ENCODE measurements at regions not wholly inside any gene's neighbourhood (a gene's known extent, or its start where the extent isn't known, plus 50 kb on each side); places are given as distances from the start of the nearest gene placed in this dataset.

DNA sequence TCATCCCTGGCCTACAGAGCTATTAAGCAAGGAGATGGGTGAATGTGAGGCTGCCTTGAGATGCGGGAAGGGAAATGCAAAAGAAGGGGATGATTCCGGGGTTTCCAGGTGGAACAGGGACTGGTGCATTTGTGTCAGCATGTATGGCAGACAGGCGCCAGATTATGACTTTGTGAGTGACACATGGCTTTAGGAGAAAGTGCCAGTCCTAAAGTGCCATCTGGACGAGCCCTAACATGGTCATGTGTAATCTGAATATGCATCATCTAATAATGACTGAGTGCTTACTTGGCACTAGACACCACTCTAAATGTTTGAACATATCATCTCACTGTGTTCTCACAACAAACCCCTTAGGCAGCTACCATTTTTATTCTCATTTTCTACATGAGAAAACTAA, 195.0 kb upstream of the TSHZ2 start:
- TF ChIP-seq RAD21 (IDR thresholded peaks at IDR 0.05; ENCODE audit: low read depth) (no peak), EP300 (IDR thresholded peaks at IDR 0.05; ENCODE audit: borderline replicate concordance) (no peak)
- TF ChIP-seq, protein P1, sequence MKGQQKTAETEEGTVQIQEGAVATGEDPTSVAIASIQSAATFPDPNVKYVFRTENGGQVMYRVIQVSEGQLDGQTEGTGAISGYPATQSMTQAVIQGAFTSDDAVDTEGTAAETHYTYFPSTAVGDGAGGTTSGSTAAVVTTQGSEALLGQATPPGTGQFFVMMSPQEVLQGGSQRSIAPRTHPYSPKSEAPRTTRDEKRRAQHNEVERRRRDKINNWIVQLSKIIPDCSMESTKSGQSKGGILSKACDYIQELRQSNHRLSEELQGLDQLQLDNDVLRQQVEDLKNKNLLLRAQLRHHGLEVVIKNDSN (IDR thresholded peaks at IDR 0.05) = no peak

DNA sequence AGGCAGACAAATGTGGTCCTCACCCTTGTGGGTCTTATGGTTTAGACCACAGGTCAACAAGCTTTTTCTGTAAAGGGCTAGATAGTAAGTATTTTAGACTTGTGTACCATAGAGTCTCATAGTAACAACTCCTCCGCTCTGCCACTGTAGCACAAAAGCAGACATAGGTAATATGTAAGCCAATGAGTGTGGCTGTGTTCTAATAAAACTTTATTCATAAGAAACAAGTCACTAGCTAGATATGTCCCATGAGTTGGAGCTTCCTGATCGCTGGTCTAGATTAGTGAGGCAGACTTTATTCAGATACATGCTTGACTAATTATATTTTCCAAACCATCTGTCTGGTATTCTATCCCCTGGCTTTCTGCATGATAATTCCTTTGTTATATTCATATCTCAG, 196.4 kb upstream of the TSHZ2 start:
- no peak for TF ChIP-seq TEAD4 (IDR thresholded peaks at IDR 0.05)
- TF ChIP-seq, protein P2, sequence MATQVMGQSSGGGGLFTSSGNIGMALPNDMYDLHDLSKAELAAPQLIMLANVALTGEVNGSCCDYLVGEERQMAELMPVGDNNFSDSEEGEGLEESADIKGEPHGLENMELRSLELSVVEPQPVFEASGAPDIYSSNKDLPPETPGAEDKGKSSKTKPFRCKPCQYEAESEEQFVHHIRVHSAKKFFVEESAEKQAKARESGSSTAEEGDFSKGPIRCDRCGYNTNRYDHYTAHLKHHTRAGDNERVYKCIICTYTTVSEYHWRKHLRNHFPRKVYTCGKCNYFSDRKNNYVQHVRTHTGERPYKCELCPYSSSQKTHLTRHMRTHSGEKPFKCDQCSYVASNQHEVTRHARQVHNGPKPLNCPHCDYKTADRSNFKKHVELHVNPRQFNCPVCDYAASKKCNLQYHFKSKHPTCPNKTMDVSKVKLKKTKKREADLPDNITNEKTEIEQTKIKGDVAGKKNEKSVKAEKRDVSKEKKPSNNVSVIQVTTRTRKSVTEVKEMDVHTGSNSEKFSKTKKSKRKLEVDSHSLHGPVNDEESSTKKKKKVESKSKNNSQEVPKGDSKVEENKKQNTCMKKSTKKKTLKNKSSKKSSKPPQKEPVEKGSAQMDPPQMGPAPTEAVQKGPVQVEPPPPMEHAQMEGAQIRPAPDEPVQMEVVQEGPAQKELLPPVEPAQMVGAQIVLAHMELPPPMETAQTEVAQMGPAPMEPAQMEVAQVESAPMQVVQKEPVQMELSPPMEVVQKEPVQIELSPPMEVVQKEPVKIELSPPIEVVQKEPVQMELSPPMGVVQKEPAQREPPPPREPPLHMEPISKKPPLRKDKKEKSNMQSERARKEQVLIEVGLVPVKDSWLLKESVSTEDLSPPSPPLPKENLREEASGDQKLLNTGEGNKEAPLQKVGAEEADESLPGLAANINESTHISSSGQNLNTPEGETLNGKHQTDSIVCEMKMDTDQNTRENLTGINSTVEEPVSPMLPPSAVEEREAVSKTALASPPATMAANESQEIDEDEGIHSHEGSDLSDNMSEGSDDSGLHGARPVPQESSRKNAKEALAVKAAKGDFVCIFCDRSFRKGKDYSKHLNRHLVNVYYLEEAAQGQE (IDR thresholded peaks at IDR 0.05; ENCODE audit: low read depth) = no peak
- TF ChIP-seq TCF12 (IDR thresholded peaks at IDR 0.05; ENCODE audit: low read depth) = no peak
- TF ChIP-seq, protein P3, sequence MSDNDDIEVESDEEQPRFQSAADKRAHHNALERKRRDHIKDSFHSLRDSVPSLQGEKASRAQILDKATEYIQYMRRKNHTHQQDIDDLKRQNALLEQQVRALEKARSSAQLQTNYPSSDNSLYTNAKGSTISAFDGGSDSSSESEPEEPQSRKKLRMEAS (IDR thresholded peaks at IDR 0.05) = no peak
- no peak for TF ChIP-seq TAF1 (IDR thresholded peaks at IDR 0.05; ENCODE audit: low read depth)
- TF ChIP-seq, protein P1 (IDR thresholded peaks at IDR 0.05) = no peak
- no peak for TF ChIP-seq NFIC (IDR thresholded peaks at IDR 0.05)
- TF ChIP-seq CEBPB (IDR thresholded peaks at IDR 0.05) = no peak
- no peak for TF ChIP-seq FOXM1 (IDR thresholded peaks at IDR 0.05; ENCODE audit: borderline replicate concordance, low read depth)
- no peak for TF ChIP-seq EP300 (IDR thresholded peaks at IDR 0.05; ENCODE audit: borderline replicate concordance)
- no peak for TF ChIP-seq CREB1 (IDR thresholded peaks at IDR 0.05; ENCODE audit: low read depth)
- TF ChIP-seq EGR1 (IDR thresholded peaks at IDR 0.05) = no peak
- no peak for TF ChIP-seq RAD21 (IDR thresholded peaks at IDR 0.05; ENCODE audit: low read depth)
- no peak for TF ChIP-seq ZBTB7A (IDR thresholded peaks at IDR 0.05; ENCODE audit: low read depth)
- no peak for TF ChIP-seq YY1 (IDR thresholded peaks at IDR 0.05; ENCODE audit: low read depth)

DNA sequence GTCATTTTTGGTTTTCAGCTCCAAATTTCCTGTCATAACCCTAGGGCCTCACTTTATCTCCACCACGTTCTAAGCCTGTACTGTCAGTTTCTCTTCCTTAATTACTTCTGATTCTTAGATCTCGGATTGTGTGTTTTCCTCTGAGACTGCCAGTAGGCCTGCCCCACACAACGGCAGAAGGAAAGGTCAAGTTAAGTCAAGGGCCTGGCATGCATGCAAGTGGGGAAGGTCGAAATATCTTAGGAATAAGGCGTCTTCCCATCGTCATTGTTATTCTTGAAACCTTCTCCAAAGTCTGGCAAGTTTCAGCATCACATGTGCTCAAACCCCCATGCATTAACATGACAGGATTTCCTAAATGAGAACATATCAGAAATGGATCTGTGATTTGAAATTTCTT, 203.5 kb upstream of the TSHZ2 start:
- no peak for TF ChIP-seq RAD21 (IDR thresholded peaks at IDR 0.05; ENCODE audit: low read depth)
- no peak for TF ChIP-seq TCF12 (IDR thresholded peaks at IDR 0.05; ENCODE audit: low read depth)
- TF ChIP-seq YY1 (IDR thresholded peaks at IDR 0.05; ENCODE audit: low read depth) = no peak
- TF ChIP-seq, protein P3 (IDR thresholded peaks at IDR 0.05) = no peak
- TF ChIP-seq TAF1 (IDR thresholded peaks at IDR 0.05; ENCODE audit: low read depth) = no peak
- TF ChIP-seq, protein P1 (IDR thresholded peaks at IDR 0.05) = no peak
- TF ChIP-seq EP300 (IDR thresholded peaks at IDR 0.05; ENCODE audit: borderline replicate concordance) = no peak
- TF ChIP-seq, protein P2 (IDR thresholded peaks at IDR 0.05; ENCODE audit: low read depth) = no peak
- no peak for TF ChIP-seq FOXM1 (IDR thresholded peaks at IDR 0.05; ENCODE audit: borderline replicate concordance, low read depth)
- TF ChIP-seq EGR1 (IDR thresholded peaks at IDR 0.05) = no peak
- no peak for TF ChIP-seq TEAD4 (IDR thresholded peaks at IDR 0.05)
- no peak for TF ChIP-seq NFIC (IDR thresholded peaks at IDR 0.05)
- no peak for TF ChIP-seq ZBTB7A (IDR thresholded peaks at IDR 0.05; ENCODE audit: low read depth)
- TF ChIP-seq CREB1 (IDR thresholded peaks at IDR 0.05; ENCODE audit: low read depth) = no peak
- TF ChIP-seq CEBPB (IDR thresholded peaks at IDR 0.05) = no peak

DNA sequence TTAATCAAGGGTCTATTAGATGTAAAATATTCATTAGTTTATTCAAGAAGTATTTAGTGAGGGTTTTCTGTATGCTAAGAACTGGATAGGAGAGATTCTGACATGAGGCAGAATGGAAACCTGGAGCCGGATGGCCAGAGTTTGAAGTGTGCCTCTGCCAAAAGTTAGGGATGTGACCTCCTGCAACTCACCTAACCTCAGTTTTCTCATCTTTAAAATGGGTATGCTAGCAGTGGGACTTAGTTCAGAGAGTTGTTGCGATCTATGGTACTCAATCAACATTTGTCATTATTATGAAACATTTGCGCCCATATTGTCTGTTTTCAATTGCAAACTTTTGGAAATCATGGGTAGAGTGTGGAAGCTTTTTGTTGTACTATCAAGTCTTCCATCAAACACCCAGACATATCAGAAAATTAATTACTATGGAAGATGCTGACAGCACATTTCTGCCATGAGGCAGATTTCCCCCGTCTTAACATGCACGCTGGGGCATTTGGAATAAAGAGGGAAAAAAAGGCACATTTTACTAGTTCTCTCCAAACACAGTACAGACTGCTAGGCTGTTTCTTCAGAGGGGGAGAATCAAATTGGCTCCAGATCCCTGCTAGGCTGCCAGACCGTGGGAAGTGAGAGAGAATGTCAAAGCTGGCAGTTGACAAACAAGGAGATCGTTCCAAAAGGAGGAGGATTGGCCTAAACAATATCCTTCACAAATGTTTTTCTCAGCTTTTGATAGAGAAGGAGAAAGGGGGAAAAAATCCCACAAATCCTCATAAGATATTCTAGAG, 205.3 kb upstream of the TSHZ2 start:
- TF ChIP-seq NFIC (IDR thresholded peaks at IDR 0.05) (no peak), TEAD4 (IDR thresholded peaks at IDR 0.05) (no peak), YY1 (IDR thresholded peaks at IDR 0.05; ENCODE audit: low read depth) (no peak), ZBTB7A (IDR thresholded peaks at IDR 0.05; ENCODE audit: low read depth) (no peak), EP300 (IDR thresholded peaks at IDR 0.05; ENCODE audit: borderline replicate concordance) (no peak), TCF12 (IDR thresholded peaks at IDR 0.05; ENCODE audit: low read depth) (no peak), CREB1 (IDR thresholded peaks at IDR 0.05; ENCODE audit: low read depth) (no peak), RAD21 (IDR thresholded peaks at IDR 0.05; ENCODE audit: low read depth) (no peak)
- TF ChIP-seq, protein P2 (IDR thresholded peaks at IDR 0.05; ENCODE audit: low read depth) = no peak
- TF ChIP-seq, protein P1 (IDR thresholded peaks at IDR 0.05) = no peak
- TF ChIP-seq, protein P3 (IDR thresholded peaks at IDR 0.05) = no peak
